ENCODE measurements at regions not wholly inside any gene's neighbourhood (a gene's known extent, or its start where the extent isn't known, plus 50 kb on each side); places are given as distances from the start of the nearest gene placed in this dataset.

GRCh38 chr2:53438692-53439091 is 328.9 kb upstream of the CHAC2 start:
- TF ChIP-seq POLR2AphosphoS5 (IDR thresholded peaks at IDR 0.05; ENCODE audit: low read depth, low read length) (no peak), REST (IDR thresholded peaks at IDR 0.05; ENCODE audit: insufficient read depth in 1 of 2, low read depth in 2 of 2, low read length in 2 of 2) (no peak), FOXP2 (optimal IDR thresholded peaks at IDR 0.05; ENCODE audit: borderline replicate concordance, extremely low read depth, extremely low read length, insufficient read depth) (no peak), SIN3A (IDR thresholded peaks at IDR 0.05; ENCODE audit: borderline replicate concordance, insufficient read depth, low read length) (no peak), TAF1 (IDR thresholded peaks at IDR 0.05; ENCODE audit: borderline replicate concordance, insufficient read depth, low read length) (no peak)

GRCh38 chr2:53438100-53438499 is 329.5 kb upstream of the CHAC2 start:
- TF ChIP-seq REST (IDR thresholded peaks at IDR 0.05; ENCODE audit: insufficient read depth in 1 of 2, low read depth in 2 of 2, low read length in 2 of 2) (no peak), FOXP2 (optimal IDR thresholded peaks at IDR 0.05; ENCODE audit: borderline replicate concordance, extremely low read depth, extremely low read length, insufficient read depth) (no peak), POLR2AphosphoS5 (IDR thresholded peaks at IDR 0.05; ENCODE audit: low read depth, low read length) (no peak), SIN3A (IDR thresholded peaks at IDR 0.05; ENCODE audit: borderline replicate concordance, insufficient read depth, low read length) (no peak), TAF1 (IDR thresholded peaks at IDR 0.05; ENCODE audit: borderline replicate concordance, insufficient read depth, low read length) (no peak)

- TF ChIP-seq POLR2AphosphoS5 (IDR thresholded peaks at IDR 0.05; ENCODE audit: low read depth, low read length): no peak
- TF ChIP-seq SIN3A (IDR thresholded peaks at IDR 0.05; ENCODE audit: borderline replicate concordance, insufficient read depth, low read length): no peak
These were observed 330.2 kb upstream of the CHAC2 start for GRCh38 chr2:53437371-53437770.

- TF ChIP-seq SIN3A (IDR thresholded peaks at IDR 0.05; ENCODE audit: borderline replicate concordance, insufficient read depth, low read length) (no peak), REST (IDR thresholded peaks at IDR 0.05; ENCODE audit: insufficient read depth in 1 of 2, low read depth in 2 of 2, low read length in 2 of 2) (no peak)
These were observed 330.7 kb upstream of the CHAC2 start for GRCh38 chr2:53436882-53437281.

DNA sequence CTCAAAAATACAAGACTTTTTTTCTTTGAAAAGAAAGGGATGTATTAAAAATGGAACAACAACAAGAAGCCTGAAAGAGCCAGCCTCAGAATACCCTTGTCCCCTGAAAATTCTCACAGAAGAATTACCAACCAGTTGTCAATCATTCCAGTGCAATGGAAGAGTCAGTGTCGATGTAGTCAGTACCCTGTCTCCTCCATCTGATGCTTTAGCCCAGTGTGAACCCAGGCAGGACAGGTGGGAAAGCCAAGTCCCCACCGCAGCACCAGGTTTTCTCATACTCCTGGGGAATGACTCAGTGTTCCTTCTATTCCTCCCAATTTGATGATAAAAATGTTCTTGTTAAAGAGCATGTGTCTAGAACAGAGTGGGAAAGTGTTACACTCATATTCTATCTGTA is 332.0 kb upstream of the CHAC2 start:
- TF ChIP-seq POLR2AphosphoS5 (IDR thresholded peaks at IDR 0.05; ENCODE audit: low read depth, low read length) (no peak), REST (IDR thresholded peaks at IDR 0.05; ENCODE audit: insufficient read depth in 1 of 2, low read depth in 2 of 2, low read length in 2 of 2) (no peak), SIN3A (IDR thresholded peaks at IDR 0.05; ENCODE audit: borderline replicate concordance, insufficient read depth, low read length) (no peak), TAF1 (IDR thresholded peaks at IDR 0.05; ENCODE audit: borderline replicate concordance, insufficient read depth, low read length) (no peak), FOXP2 (optimal IDR thresholded peaks at IDR 0.05; ENCODE audit: borderline replicate concordance, extremely low read depth, extremely low read length, insufficient read depth) (no peak)

All from PFSK-1 (cell line).